ENCODE measurements at regions not wholly inside any gene's neighbourhood (a gene's known extent, or its start where the extent isn't known, plus 50 kb on each side); places are given as distances from the start of the nearest gene placed in this dataset.

GRCh38 chr6:14235653-14236356 lies 118.2 kb downstream of the CD83 start:
- H3K9ac ChIP-seq (ENCODE audit: low read length), result no peak overlapping the region
- no peaks in the 10 kb centered on the region for H3K4me1 ChIP-seq (ENCODE audit: control insufficient read depth in 1 of 2, insufficient read depth in 2 of 2, low read length in 2 of 2)
- POLR2A ChIA-PET, result no interaction called here
- H3K27ac ChIP-seq (ENCODE audit: low read depth, low read length), result no peak overlapping the region
- H2AFZ ChIP-seq (ENCODE audit: low read depth, low read length, poor library complexity, severe bottlenecking), result no peak overlapping the region
- no TSS peak for BruUV-seq (replicated peaks)
- H3K4me3 ChIP-seq (replicated peaks in 1 of 2; ENCODE audit: low read depth in 1 of 2, low read length in 2 of 2), result no peak overlapping the region
- H3K27me3 ChIP-seq (ENCODE audit: insufficient read depth, low read length), result no peaks in the 10 kb centered on the region
- no peak overlapping the region for H3K4me2 ChIP-seq (ENCODE audit: low read length)
- H3K9me3 ChIP-seq (ENCODE audit: control insufficient read depth in 1 of 2, insufficient read depth in 1 of 2, low read depth in 1 of 2, low read length in 2 of 2), result no peaks in the 10 kb centered on the region
- intact Hi-C loops (cut with micrococcal nuclease), result no loop called here
- ATAC-seq (no peak), DNase-seq (ENCODE audit: low read depth, low spot score) (no peak)
- CTCF ChIA-PET, result no interaction called here
- H4K20me1 ChIP-seq (ENCODE audit: insufficient read depth), result no peaks in the 10 kb centered on the region
- TF ChIP-seq POLR2A (IDR thresholded peaks at IDR 0.05; ENCODE audit: borderline replicate concordance, extremely low read depth, insufficient read depth, insufficient read length) (no peak), CEBPB (IDR thresholded peaks at IDR 0.05; ENCODE audit: low read depth) (no peak), FOSL1 (IDR thresholded peaks at IDR 0.05; ENCODE audit: low read depth) (no peak), ATF3 (IDR thresholded peaks at IDR 0.05) (no peak), ZBTB33 (IDR thresholded peaks at IDR 0.05; ENCODE audit: extremely low read depth, insufficient replicate concordance, low read length) (no peak), JUND (IDR thresholded peaks at IDR 0.05) (no peak), ELF1 (IDR thresholded peaks at IDR 0.05; ENCODE audit: borderline replicate concordance, low read depth) (no peak), ZFX (IDR thresholded peaks at IDR 0.05) (no peak), SRF (IDR thresholded peaks at IDR 0.05; ENCODE audit: low read depth) (no peak), MAX (IDR thresholded peaks at IDR 0.05) (no peak), SIN3A (IDR thresholded peaks at IDR 0.05; ENCODE audit: low read depth) (no peak), TCF7L2 (IDR thresholded peaks at IDR 0.05; ENCODE audit: borderline replicate concordance, extremely low read depth, insufficient read depth, insufficient read length) (no peak), SP1 (IDR thresholded peaks at IDR 0.05; ENCODE audit: low read depth) (no peak), ZNF274 (IDR thresholded peaks at IDR 0.05; ENCODE audit: low read depth, low read length) (no peak), YY1 (IDR thresholded peaks at IDR 0.05; ENCODE audit: extremely low read depth, insufficient replicate concordance, low read depth, low read length) (no peak)
- TF ChIP-seq, protein P1, sequence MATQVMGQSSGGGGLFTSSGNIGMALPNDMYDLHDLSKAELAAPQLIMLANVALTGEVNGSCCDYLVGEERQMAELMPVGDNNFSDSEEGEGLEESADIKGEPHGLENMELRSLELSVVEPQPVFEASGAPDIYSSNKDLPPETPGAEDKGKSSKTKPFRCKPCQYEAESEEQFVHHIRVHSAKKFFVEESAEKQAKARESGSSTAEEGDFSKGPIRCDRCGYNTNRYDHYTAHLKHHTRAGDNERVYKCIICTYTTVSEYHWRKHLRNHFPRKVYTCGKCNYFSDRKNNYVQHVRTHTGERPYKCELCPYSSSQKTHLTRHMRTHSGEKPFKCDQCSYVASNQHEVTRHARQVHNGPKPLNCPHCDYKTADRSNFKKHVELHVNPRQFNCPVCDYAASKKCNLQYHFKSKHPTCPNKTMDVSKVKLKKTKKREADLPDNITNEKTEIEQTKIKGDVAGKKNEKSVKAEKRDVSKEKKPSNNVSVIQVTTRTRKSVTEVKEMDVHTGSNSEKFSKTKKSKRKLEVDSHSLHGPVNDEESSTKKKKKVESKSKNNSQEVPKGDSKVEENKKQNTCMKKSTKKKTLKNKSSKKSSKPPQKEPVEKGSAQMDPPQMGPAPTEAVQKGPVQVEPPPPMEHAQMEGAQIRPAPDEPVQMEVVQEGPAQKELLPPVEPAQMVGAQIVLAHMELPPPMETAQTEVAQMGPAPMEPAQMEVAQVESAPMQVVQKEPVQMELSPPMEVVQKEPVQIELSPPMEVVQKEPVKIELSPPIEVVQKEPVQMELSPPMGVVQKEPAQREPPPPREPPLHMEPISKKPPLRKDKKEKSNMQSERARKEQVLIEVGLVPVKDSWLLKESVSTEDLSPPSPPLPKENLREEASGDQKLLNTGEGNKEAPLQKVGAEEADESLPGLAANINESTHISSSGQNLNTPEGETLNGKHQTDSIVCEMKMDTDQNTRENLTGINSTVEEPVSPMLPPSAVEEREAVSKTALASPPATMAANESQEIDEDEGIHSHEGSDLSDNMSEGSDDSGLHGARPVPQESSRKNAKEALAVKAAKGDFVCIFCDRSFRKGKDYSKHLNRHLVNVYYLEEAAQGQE (IDR thresholded peaks at IDR 0.05; ENCODE audit: low read depth), result no peak
- H3K9me2 ChIP-seq (ENCODE audit: insufficient read depth), result no peaks in the 10 kb centered on the region
- RAD21 ChIA-PET (ENCODE audit: low non-redundant PET in 1 of 2, low total read pairs in 2 of 2, uncharacterized antibody in 2 of 2, unreplicated experiment in 2 of 2), result no interaction called here
- H3K79me2 ChIP-seq (ENCODE audit: insufficient read depth, low read length), result no peaks in the 10 kb centered on the region
- no peaks in the 10 kb centered on the region for H3K36me3 ChIP-seq (ENCODE audit: control insufficient read depth in 1 of 2, insufficient read depth in 2 of 2, low read length in 2 of 2)

Measured in HCT116 (cell line).